HG03280 (cell line): ENCODE measurements at regions not wholly inside any gene's neighbourhood (a gene's known extent, or its start where the extent isn't known, plus 50 kb on each side); places are given as distances from the start of the nearest gene placed in this dataset.
"Not testable (repeated sequence)": the region's sequence is repeated elsewhere in the genome, so short reads cannot be mapped to it uniquely, and the experiment has no call there.

Source experiments
- ATAC-seq: cut with Tn5 transposase; IDR thresholded peaks from one replicate; pipeline ENCODE4 v1.9.1; 2021; ENCODE audit warnings: mild to moderate bottlenecking, moderate library complexity; ENCODE audit not compliant: unreplicated experiment

- no peak for ATAC-seq
These were observed 686.6 kb upstream of the FAT3 start for GRCh38 chr11:91538065-91538464.

GRCh38 chr11:91536366-91536765 lies 688.3 kb upstream of the FAT3 start:
- ATAC-seq = no peak

- no peak for ATAC-seq
These were observed 695.7 kb upstream of the FAT3 start for GRCh38 chr11:91528965-91529364.

GRCh38 chr11:91527380-91528030 lies 697.1 kb upstream of the FAT3 start:
- ATAC-seq = no peak

- no peak for ATAC-seq
These were observed 710.9 kb upstream of the FAT3 start for GRCh38 chr11:91513734-91514133.

- no peak for ATAC-seq
These were observed 726.8 kb upstream of the FAT3 start for GRCh38 chr11:91497847-91498246.

GRCh38 chr11:91495837-91496236 lies 728.8 kb upstream of the FAT3 start:
- no peak for ATAC-seq

- ATAC-seq = no peak
These were observed 734.6 kb upstream of the FAT3 start for GRCh38 chr11:91489989-91490388.

- ATAC-seq = not testable (repeated sequence)
These were observed 740.7 kb upstream of the FAT3 start for GRCh38 chr11:91483956-91484355.

GRCh38 chr11:91481875-91482274 lies 742.7 kb upstream of the FAT3 start:
- ATAC-seq = not testable (repeated sequence)

- no peak for ATAC-seq
These were observed 754.0 kb upstream of the FAT3 start for GRCh38 chr11:91470656-91471055.

- ATAC-seq = no peak
These were observed 764.8 kb upstream of the FAT3 start for GRCh38 chr11:91459840-91460239.

GRCh38 chr11:91446267-91446666 lies 778.4 kb upstream of the FAT3 start:
- ATAC-seq = no peak

- no peak for ATAC-seq
These were observed 788.8 kb upstream of the FAT3 start for GRCh38 chr11:91435694-91436395.

GRCh38 chr11:91433284-91434010 lies 791.2 kb upstream of the FAT3 start:
- no peak for ATAC-seq

- no peak for ATAC-seq
These were observed 803.0 kb upstream of the FAT3 start for GRCh38 chr11:91421641-91422040.

GRCh38 chr11:91407842-91408241 lies 816.8 kb upstream of the FAT3 start:
- ATAC-seq = no peak

- no peak for ATAC-seq
These were observed 818.6 kb upstream of the FAT3 start for GRCh38 chr11:91406009-91406408.

GRCh38 chr11:91404344-91404743 lies 820.3 kb upstream of the FAT3 start:
- no peak for ATAC-seq

GRCh38 chr11:91397134-91397468 lies 827.5 kb upstream of the FAT3 start:
- ATAC-seq = no peak

GRCh38 chr11:91396236-91397133 lies 828.1 kb upstream of the FAT3 start:
- no peak for ATAC-seq
